ENCODE measurements at regions not wholly inside any gene's neighbourhood (a gene's known extent, or its start where the extent isn't known, plus 50 kb on each side); places are given as distances from the start of the nearest gene placed in this dataset.

DNA sequence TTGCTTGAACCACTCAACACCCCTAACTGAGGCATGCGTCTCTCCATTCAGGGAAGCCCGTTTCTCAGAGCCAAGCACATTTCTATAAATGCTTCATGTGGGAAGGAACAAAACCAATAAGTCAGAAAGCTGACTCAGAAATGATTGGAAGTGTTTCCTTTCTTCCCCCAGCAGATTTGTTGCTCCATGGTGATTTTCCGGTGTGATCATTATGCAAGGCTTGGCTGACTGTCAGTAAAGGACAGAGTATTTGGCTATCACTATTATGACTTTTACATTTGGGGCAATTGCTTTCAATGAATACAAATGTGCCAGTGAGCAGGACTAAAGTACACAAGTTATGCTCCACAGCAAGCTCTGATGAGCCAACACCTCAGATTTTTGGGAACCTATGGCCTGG, 53.3 kb upstream of the ZC3H11B start:
- DNase-seq = no peak

DNA sequence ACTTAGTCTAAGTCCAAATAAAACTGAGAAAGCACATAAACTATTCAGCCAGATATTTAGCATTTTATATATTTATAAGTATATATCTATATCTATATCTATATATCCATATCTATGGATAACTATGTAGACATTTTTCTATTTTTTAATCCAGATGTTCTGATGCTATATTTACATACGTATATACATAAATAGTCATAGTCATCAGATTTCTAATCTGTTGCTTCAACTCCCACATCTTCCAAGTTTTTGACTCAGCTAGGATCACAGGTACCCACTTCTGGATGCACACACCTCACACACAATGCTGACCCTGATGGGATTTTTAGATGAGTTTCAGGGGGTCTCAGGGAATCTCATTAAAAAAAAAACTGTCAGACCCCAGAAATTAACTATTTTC, 52.2 kb upstream of the ZC3H11B start:
- no peak for DNase-seq

DNA sequence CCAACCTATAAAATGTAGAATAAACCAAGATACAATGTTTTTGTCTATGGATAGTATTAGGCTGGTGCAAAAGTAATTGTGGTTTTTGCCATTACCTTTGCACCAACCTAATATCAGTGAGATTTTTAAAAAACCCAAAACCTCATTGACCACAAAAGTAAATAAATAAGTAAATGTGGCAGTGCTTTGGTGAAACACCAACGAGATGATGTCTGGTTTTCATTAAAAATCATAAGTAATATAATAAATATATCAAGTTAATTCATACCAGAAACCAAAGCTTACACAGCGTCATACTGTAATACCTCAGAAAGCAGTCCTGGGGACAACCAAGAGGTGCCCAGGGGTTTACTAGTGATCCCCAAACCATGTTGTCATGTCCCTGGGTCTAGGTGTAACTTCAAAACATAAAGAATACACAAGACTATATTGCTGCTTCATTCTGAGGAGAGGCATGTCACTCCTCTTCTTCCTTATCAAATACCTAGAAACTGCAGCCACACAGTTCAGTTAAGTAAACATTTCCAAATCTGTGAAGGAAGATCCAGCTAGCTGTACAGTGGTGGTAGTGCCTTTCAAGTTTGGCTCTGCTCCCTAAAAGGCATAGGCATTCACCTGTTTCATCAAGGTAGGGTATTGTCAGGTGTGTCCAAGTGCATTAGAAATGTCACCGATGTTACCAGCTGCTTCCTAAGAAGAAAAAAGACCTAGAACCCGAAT, 51.6 kb upstream of the ZC3H11B start:
- no peak for DNase-seq
